ENCODE measurements at regions not wholly inside any gene's neighbourhood (a gene's known extent, or its start where the extent isn't known, plus 50 kb on each side); places are given as distances from the start of the nearest gene placed in this dataset.

GRCh38 chr7:46854958-46855473 is 726.9 kb downstream of the TNS3 start:
- no peak for DNase-seq

- DNase-seq, result no peak
These were observed 728.5 kb downstream of the TNS3 start for GRCh38 chr7:46853451-46853850.

- DNase-seq, result no peak
These were observed 729.1 kb downstream of the TNS3 start for GRCh38 chr7:46852795-46853194.

GRCh38 chr7:46850563-46851330 is 731.2 kb downstream of the TNS3 start:
- DNase-seq, result no peak

- no peak for DNase-seq
These were observed 733.0 kb downstream of the TNS3 start for GRCh38 chr7:46848944-46849343.

- no peak for DNase-seq
These were observed 733.6 kb downstream of the TNS3 start for GRCh38 chr7:46848311-46848710.

GRCh38 chr7:46847126-46847525 is 734.8 kb downstream of the TNS3 start:
- no peak for DNase-seq

- DNase-seq, result no peak
These were observed 737.4 kb downstream of the TNS3 start for GRCh38 chr7:46844486-46844885.

GRCh38 chr7:46841248-46841647 is 740.7 kb downstream of the TNS3 start:
- no peak for DNase-seq

GRCh38 chr7:46839651-46840050 is 742.3 kb downstream of the TNS3 start:
- DNase-seq, result no peak

- no peak for DNase-seq
These were observed 743.4 kb downstream of the TNS3 start for GRCh38 chr7:46838463-46838862.

- no peak for DNase-seq
These were observed 746.4 kb downstream of the TNS3 start for GRCh38 chr7:46835556-46835955.

GRCh38 chr7:46834921-46835320 is 747.0 kb downstream of the TNS3 start:
- DNase-seq, result no peak

GRCh38 chr7:46833197-46833596 is 748.7 kb downstream of the TNS3 start:
- DNase-seq, result no peak

- no peak for DNase-seq
These were observed 749.8 kb downstream of the TNS3 start for GRCh38 chr7:46832136-46832535.

- no peak for DNase-seq
These were observed 762.1 kb downstream of the TNS3 start for GRCh38 chr7:46819819-46820218.

GRCh38 chr7:46814516-46815250 is 767.2 kb downstream of the TNS3 start:
- DNase-seq, result no peak

GRCh38 chr7:46812101-46812675 is 769.7 kb downstream of the TNS3 start:
- DNase-seq, result no peak

GRCh38 chr7:46811529-46811928 is 770.4 kb downstream of the TNS3 start:
- DNase-seq, result no peak

- no peak for DNase-seq
These were observed 770.9 kb downstream of the TNS3 start for GRCh38 chr7:46810986-46811385.

GRCh38 chr7:46809886-46810285 is 772.0 kb downstream of the TNS3 start:
- DNase-seq, result no peak

GRCh38 chr7:46806856-46807255 is 775.1 kb downstream of the TNS3 start:
- no peak for DNase-seq

GRCh38 chr7:46802479-46802878 is 779.4 kb downstream of the TNS3 start:
- no peak for DNase-seq

- no peak for DNase-seq
These were observed 790.7 kb downstream of the TNS3 start for GRCh38 chr7:46791188-46791587.

Data from NCI-H1694 treated with DMSO at 0.1 percent for 48 hours (cell line).